ENCODE measurements at regions not wholly inside any gene's neighbourhood (a gene's known extent, or its start where the extent isn't known, plus 50 kb on each side); places are given as distances from the start of the nearest gene placed in this dataset.

GRCh38 chr1:182257369-182258063 lies 134.1 kb downstream of the GLUL start:
- Mint-ChIP-seq H3K4me3 (no peak overlapping the region), H3K27me3 (ENCODE audit: low read depth) (no peaks in the 10 kb centered on the region; the same call in 1 of the 2 replicates)
- H3K4ac ChIP-seq (ENCODE audit: low read depth, low read length): no peak overlapping the region

More at GRCh38 chr1:182257369-182258063, 134.1 kb downstream of the GLUL start:
- no peak overlapping the region for H3K23ac ChIP-seq (ENCODE audit: insufficient read length, low read depth, low read length)
- H3K56ac ChIP-seq (ENCODE audit: insufficient read length, low read depth, low read length): no peak overlapping the region
- H3K18ac ChIP-seq (ENCODE audit: insufficient read length, low read depth, low read length): no peak overlapping the region
- H4K8ac ChIP-seq (replicated peaks; ENCODE audit: insufficient read length, low read depth, low read length): no peak overlapping the region
- H3K14ac ChIP-seq (ENCODE audit: insufficient read depth, low read length): no peak overlapping the region
- H3K79me2 ChIP-seq (ENCODE audit: insufficient read depth, low read length): no peaks in the 10 kb centered on the region
- H2BK15ac ChIP-seq (ENCODE audit: low read depth, low read length): no peak overlapping the region
- H3K9ac ChIP-seq (ENCODE audit: extremely low read depth, insufficient read length, low read length): no peak overlapping the region
- no peaks in the 10 kb centered on the region for H3K27me3 ChIP-seq (ENCODE audit: insufficient read depth, low read length)
- H3K4me1 ChIP-seq (ENCODE audit: insufficient read depth, low read length): no peaks in the 10 kb centered on the region
- no peak overlapping the region for H2BK20ac ChIP-seq (ENCODE audit: low read depth, low read length, poor library complexity, severe bottlenecking)
- no peak overlapping the region for H2AFZ ChIP-seq (ENCODE audit: low read length)
- no peak overlapping the region for H2AK5ac ChIP-seq (ENCODE audit: insufficient read length, low read length)
- no peaks in the 10 kb centered on the region for H3K9me3 ChIP-seq (ENCODE audit: control insufficient read depth, low read depth, low read length)
- no peaks in the 10 kb centered on the region for H3K79me1 ChIP-seq (ENCODE audit: insufficient read depth, low read depth, low read length, poor library complexity, severe bottlenecking)
- H2BK120ac ChIP-seq (ENCODE audit: low read depth, low read length, poor library complexity, severe bottlenecking): no peak overlapping the region
- no peak overlapping the region for H3K4me2 ChIP-seq (ENCODE audit: insufficient read depth, insufficient read length, low read length)
- TF ChIP-seq, protein P1, sequence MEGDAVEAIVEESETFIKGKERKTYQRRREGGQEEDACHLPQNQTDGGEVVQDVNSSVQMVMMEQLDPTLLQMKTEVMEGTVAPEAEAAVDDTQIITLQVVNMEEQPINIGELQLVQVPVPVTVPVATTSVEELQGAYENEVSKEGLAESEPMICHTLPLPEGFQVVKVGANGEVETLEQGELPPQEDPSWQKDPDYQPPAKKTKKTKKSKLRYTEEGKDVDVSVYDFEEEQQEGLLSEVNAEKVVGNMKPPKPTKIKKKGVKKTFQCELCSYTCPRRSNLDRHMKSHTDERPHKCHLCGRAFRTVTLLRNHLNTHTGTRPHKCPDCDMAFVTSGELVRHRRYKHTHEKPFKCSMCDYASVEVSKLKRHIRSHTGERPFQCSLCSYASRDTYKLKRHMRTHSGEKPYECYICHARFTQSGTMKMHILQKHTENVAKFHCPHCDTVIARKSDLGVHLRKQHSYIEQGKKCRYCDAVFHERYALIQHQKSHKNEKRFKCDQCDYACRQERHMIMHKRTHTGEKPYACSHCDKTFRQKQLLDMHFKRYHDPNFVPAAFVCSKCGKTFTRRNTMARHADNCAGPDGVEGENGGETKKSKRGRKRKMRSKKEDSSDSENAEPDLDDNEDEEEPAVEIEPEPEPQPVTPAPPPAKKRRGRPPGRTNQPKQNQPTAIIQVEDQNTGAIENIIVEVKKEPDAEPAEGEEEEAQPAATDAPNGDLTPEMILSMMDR (conservative IDR thresholded peaks at IDR 0.05): no peak
- no peak overlapping the region for H3T11ph ChIP-seq (ENCODE audit: low read length)
- no peaks in the 10 kb centered on the region for H3K23me2 ChIP-seq (ENCODE audit: insufficient read length, low read depth, low read length, poor library complexity, severe bottlenecking)
- H3K4me1 Mint-ChIP-seq: no peaks in the 10 kb centered on the region
- H4K5ac ChIP-seq (ENCODE audit: insufficient read length, low read depth, low read length): no peak overlapping the region
- no peak overlapping the region for H4K91ac ChIP-seq (ENCODE audit: insufficient read length, low read depth, low read length)
- H2BK5ac ChIP-seq (ENCODE audit: insufficient read length, low read length): no peak overlapping the region
- no peaks in the 10 kb centered on the region for H4K20me1 ChIP-seq (ENCODE audit: control insufficient read depth, insufficient read depth, insufficient read length)
- WGBS (ENCODE audit: extremely low coverage, insufficient read length, low lambda C conversion rate): no CpG with 5 or more reads among the region's 2 CpGs
- H3K27ac ChIP-seq (ENCODE audit: insufficient read length, low read depth, low read length): no peak overlapping the region
- no peaks in the 10 kb centered on the region for H3K36me3 Mint-ChIP-seq (ENCODE audit: insufficient read depth in 1 of 3, low read depth in 3 of 3)
- H2BK12ac ChIP-seq (ENCODE audit: insufficient read length, low read depth, low read length): no peak overlapping the region
- H3K27ac Mint-ChIP-seq: no peak overlapping the region
- no peak for DNase-seq
- H3K9me3 Mint-ChIP-seq: no peaks in the 10 kb centered on the region

All from H9 (cell line).